SK-N-SH treated with all-trans-retinoic acid at 6 μM for 48 hours (cell line): ENCODE measurements at regions not wholly inside any gene's neighbourhood (a gene's known extent, or its start where the extent isn't known, plus 50 kb on each side); places are given as distances from the start of the nearest gene placed in this dataset.

ENCODE experiments used
- ATAC-seq: fragments of 200-7000 bp; cut with Tn5 transposase; 3 replicates; pipeline ENCODE4 v1.9.1; 2020; ENCODE audit warnings: mild to moderate bottlenecking, moderate library complexity
- ARNTL ChIP-seq: fragments of 450-650 bp; formaldehyde crosslinking; IDR thresholded peaks from 2 replicates; pipeline ENCODE4 v1.5.0; 2020; ENCODE audit warnings: low read depth, mild to moderate bottlenecking, moderate library complexity, borderline replicate concordance
- BACH2 ChIP-seq: fragments of 250-450 bp; sonication (Bioruptor Pico); IDR thresholded peaks from 2 replicates; pipeline ENCODE4 v1.9.0; 2021; ENCODE audit warnings: mild to moderate bottlenecking, borderline replicate concordance
- CREB5 ChIP-seq: fragments of 250-450 bp; sonication (Bioruptor Pico); IDR thresholded peaks from 2 replicates; pipeline ENCODE4 v1.5.1; 2020; ENCODE audit warnings: low read depth, mild to moderate bottlenecking, moderate library complexity
- CSDC2 ChIP-seq: fragments of 250-450 bp; sonication (Bioruptor Pico); IDR thresholded peaks from 2 replicates; pipeline ENCODE4 v1.5.0; 2020; ENCODE audit warnings: mild to moderate bottlenecking, moderate library complexity
- CSRNP3 ChIP-seq: fragments of 250-450 bp; sonication (Bioruptor Pico); IDR thresholded peaks from 2 replicates; pipeline ENCODE4 v1.5.1; 2021; ENCODE audit warnings: mild to moderate bottlenecking, moderate library complexity
- ISL1 ChIP-seq: fragments of 250-450 bp; sonication (Bioruptor Pico); IDR thresholded peaks from 2 replicates; pipeline ENCODE4 v2.1.2; 2022; ENCODE audit warnings: mild to moderate bottlenecking, moderate library complexity
- PATZ1 ChIP-seq: fragments of 250-450 bp; sonication (Bioruptor Pico); IDR thresholded peaks from 2 replicates; pipeline ENCODE4 v1.8.0; 2020; ENCODE audit warnings: mild to moderate bottlenecking, moderate library complexity, borderline replicate concordance
- POU6F1 ChIP-seq: fragments of 250-450 bp; sonication (Bioruptor Pico); IDR thresholded peaks from 2 replicates; pipeline ENCODE4 v1.8.0; 2021; ENCODE audit warnings: low read depth, mild to moderate bottlenecking, moderate library complexity, borderline replicate concordance
- PPARA ChIP-seq: fragments of 250-450 bp; sonication (Bioruptor Pico); IDR thresholded peaks from 2 replicates; pipeline ENCODE4 v1.5.0; 2020; ENCODE audit warnings: mild to moderate bottlenecking, borderline replicate concordance
- SNAI2 ChIP-seq: fragments of 250-450 bp; sonication (Bioruptor Pico); IDR thresholded peaks from 2 replicates; pipeline ENCODE4 v1.5.0; 2020; ENCODE audit warnings: mild to moderate bottlenecking, moderate library complexity
- ZC3H10 ChIP-seq: fragments of 250-450 bp; sonication (Bioruptor Pico); IDR thresholded peaks from 2 replicates; pipeline ENCODE4 v1.5.1; 2021; ENCODE audit warnings: mild to moderate bottlenecking, moderate library complexity
- ZFP3 ChIP-seq: fragments of 250-450 bp; sonication (Bioruptor Pico); IDR thresholded peaks from 2 replicates; pipeline ENCODE4 v1.5.0; 2020; ENCODE audit warnings: mild to moderate bottlenecking, moderate library complexity
- ZFP30 ChIP-seq: fragments of 450-650 bp; formaldehyde crosslinking; IDR thresholded peaks from 2 replicates; pipeline ENCODE4 v1.5.0; 2022; ENCODE audit warnings: mild to moderate bottlenecking, moderate library complexity
- ZNF565 ChIP-seq: fragments of 450-650 bp; formaldehyde crosslinking; conservative IDR thresholded peaks from 2 replicates; pipeline ENCODE4 v1.5.0; 2020; ENCODE audit warnings: low read depth, mild to moderate bottlenecking, moderate library complexity
- ZNF8 ChIP-seq: fragments of 450-650 bp; formaldehyde crosslinking; IDR thresholded peaks from 2 replicates; pipeline ENCODE4 v1.5.0; 2020; ENCODE audit warnings: mild to moderate bottlenecking, moderate library complexity

GRCh38 chr12:9264546-9264945 is 56.4 kb upstream of the PZP start (continued):
- no peak for TF ChIP-seq POU6F1 (CRISPR knock-in tag)

DNA sequence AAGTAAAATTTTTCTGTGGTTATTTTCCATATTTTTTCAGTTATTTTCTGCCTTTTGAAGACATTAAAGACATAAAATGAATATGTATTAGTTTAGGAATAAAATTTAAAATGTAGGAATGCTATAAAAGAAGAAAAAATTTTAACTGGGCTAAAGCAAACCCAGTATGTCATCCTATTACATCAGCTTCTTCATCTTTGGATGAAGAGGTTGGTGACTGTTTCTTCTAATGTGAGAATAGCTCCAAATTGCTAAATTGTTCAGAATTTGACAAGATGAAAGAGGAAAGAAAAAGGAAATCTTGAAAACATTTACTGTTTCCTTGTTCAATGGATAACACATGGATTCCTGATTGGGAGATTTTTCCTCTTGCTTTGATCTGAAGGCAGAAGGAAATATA is 52.7 kb upstream of the PZP start:
- no peak for ATAC-seq
- TF ChIP-seq POU6F1 (CRISPR knock-in tag) (no peak), SNAI2 (CRISPR knock-in tag) (no peak), CSRNP3 (CRISPR knock-in tag) (no peak), ZC3H10 (no peak), ARNTL (no peak), CREB5 (CRISPR knock-in tag) (no peak), ZNF565 (CRISPR knock-in tag) (no peak), PPARA (CRISPR knock-in tag) (no peak), ZNF8 (CRISPR knock-in tag) (no peak), ZFP3 (CRISPR knock-in tag) (no peak), ZFP30 (CRISPR knock-in tag) (no peak), CSDC2 (CRISPR knock-in tag) (no peak), BACH2 (CRISPR knock-in tag) (no peak)

GRCh38 chr12:9258676-9259075 is 50.5 kb upstream of the PZP start:
- no peak for TF ChIP-seq PATZ1 (CRISPR knock-in tag)
- TF ChIP-seq ISL1, result no peak
- TF ChIP-seq ARNTL, result no peak
- TF ChIP-seq ZC3H10, result no peak
- no peak for TF ChIP-seq ZFP30 (CRISPR knock-in tag)

More at GRCh38 chr12:9258676-9259075, 50.5 kb upstream of the PZP start:
- ATAC-seq, result no peak
